ENCODE measurements at regions not wholly inside any gene's neighbourhood (a gene's known extent, or its start where the extent isn't known, plus 50 kb on each side); places are given as distances from the start of the nearest gene placed in this dataset.
"Not testable (repeated sequence)": the region's sequence is repeated elsewhere in the genome, so short reads cannot be mapped to it uniquely, and the experiment has no call there.

GRCh38 chr16:32083891-32084290 is 169.2 kb upstream of the TP53TG3D start:
- not testable (repeated sequence) for H3K9me3 ChIP-seq (ENCODE audit: control insufficient read depth in 4 of 4, insufficient read depth in 3 of 4, low read length in 3 of 4); H3K36me3 ChIP-seq (ENCODE audit: control insufficient read depth in 4 of 4, insufficient read depth in 4 of 4, low read length in 4 of 4); DNase-seq; H3K4me3 ChIP-seq; H3K27ac ChIP-seq (ENCODE audit: low read depth in 1 of 2, low read length in 1 of 2); H3K9ac ChIP-seq (ENCODE audit: insufficient read depth in 1 of 2, low read length in 2 of 2); H3K27me3 ChIP-seq (ENCODE audit: control insufficient read depth in 3 of 3, insufficient read depth in 3 of 3, low read length in 2 of 3); ATAC-seq (ENCODE audit: insufficient read depth, low FRiP score); H3K4me1 ChIP-seq (ENCODE audit: control insufficient read depth in 5 of 5, insufficient read depth in 5 of 5, low read length in 5 of 5)
- WGBS, 2 donors: 40 to 48% methylated on average over 12 to 14 of the region's 15 CpGs

DNA sequence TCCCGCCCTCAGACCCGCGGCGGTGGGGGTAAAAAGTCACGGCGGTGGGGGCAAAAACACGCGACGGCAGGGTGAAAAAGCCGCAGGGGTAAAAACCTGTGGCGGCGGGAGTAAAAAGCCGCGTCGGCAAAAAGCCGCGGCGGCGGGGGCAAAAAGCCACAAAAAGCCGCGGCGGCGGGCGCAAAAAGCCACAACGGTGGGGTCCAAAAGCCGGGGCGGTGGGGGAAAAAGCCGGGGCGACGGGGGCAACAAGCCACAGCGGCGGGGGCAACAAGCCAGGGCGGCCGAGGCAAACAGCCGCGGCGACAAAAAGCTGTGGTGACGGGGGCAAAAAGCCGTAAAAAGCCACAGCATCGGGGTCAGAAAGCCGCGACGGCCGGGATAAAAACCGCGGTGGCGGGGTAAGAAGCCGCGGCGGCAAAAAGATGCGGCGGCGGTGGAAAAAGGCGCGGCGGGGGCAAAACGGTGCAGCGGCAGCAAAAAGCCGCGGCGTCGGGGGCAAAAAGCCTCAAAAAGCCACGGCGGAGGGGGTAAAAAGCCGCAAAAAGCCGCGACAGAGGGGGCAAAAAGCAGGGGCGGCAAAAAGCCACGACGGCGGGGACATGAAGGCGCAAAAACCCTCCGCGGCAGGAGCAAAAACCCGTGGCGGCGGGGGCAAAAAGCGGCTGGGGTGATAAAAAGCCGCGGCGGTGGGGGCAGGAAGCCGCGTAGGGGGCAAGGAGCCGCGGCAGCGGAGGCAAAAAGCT is 168.3 kb upstream of the TP53TG3D start:
- not testable (repeated sequence) for H3K4me3 ChIP-seq; H3K9ac ChIP-seq (ENCODE audit: insufficient read depth in 1 of 2, low read length in 2 of 2); H3K9me3 ChIP-seq (ENCODE audit: control insufficient read depth in 4 of 4, insufficient read depth in 3 of 4, low read length in 3 of 4); H3K4me1 ChIP-seq (ENCODE audit: control insufficient read depth in 5 of 5, insufficient read depth in 5 of 5, low read length in 5 of 5); DNase-seq; H3K27me3 ChIP-seq (ENCODE audit: control insufficient read depth in 3 of 3, insufficient read depth in 3 of 3, low read length in 2 of 3); H3K27ac ChIP-seq (ENCODE audit: low read depth in 1 of 2, low read length in 1 of 2); H3K36me3 ChIP-seq (ENCODE audit: control insufficient read depth in 4 of 4, insufficient read depth in 4 of 4, low read length in 4 of 4); ATAC-seq (ENCODE audit: insufficient read depth, low FRiP score)
- 16 to 25% methylated on average over 52 to 69 of the region's 86 CpGs for WGBS, 2 donors

DNA sequence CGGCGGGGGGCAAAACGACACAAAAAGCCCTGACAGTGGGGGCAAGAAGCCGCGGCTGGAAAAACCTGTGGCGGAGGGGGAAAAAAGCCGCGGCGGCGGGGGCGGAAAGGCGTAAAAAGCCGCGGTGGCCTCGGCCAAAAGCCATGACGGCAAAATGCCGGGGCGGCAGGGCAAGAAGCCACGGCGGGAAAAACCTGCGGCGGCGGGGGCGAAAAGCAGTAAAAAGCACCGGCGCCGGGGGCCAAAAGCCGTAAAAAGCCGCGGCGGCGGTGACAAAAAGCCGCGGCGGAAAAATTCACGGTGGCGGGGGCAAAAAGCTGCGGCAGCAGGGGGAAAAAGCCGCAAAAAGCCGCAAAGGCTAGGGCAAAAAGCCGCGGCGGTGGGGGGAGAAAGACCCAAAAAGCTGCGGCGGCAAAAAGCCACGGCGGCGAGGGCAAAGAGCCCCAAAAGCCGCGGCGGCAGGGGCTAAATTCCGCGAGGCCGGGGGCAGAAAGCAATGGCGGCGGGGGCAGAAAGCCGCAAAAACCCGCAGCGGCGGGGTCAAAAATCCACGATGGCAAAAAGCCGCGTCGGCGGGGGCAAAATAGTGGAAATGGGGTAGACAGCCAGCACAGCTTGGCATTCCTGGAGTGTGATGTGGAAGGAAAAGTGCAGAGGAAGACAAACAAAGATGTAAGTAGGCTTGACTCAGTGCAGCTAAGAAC is 167.5 kb upstream of the TP53TG3D start:
- not testable (repeated sequence) for DNase-seq; H3K27ac ChIP-seq (ENCODE audit: low read depth in 1 of 2, low read length in 1 of 2); H3K4me1 ChIP-seq (ENCODE audit: control insufficient read depth in 5 of 5, insufficient read depth in 5 of 5, low read length in 5 of 5); H3K4me3 ChIP-seq; ATAC-seq (ENCODE audit: insufficient read depth, low FRiP score); H3K27me3 ChIP-seq (ENCODE audit: control insufficient read depth in 3 of 3, insufficient read depth in 3 of 3, low read length in 2 of 3); H3K9me3 ChIP-seq (ENCODE audit: control insufficient read depth in 4 of 4, insufficient read depth in 3 of 4, low read length in 3 of 4); H3K9ac ChIP-seq (ENCODE audit: insufficient read depth in 1 of 2, low read length in 2 of 2); H3K36me3 ChIP-seq (ENCODE audit: control insufficient read depth in 4 of 4, insufficient read depth in 4 of 4, low read length in 4 of 4)
- 7 to 19% methylated on average over 44 to 62 of the region's 65 CpGs for WGBS, 2 donors

- not testable (repeated sequence) for H3K4me1 ChIP-seq (ENCODE audit: control insufficient read depth in 5 of 5, insufficient read depth in 5 of 5, low read length in 5 of 5); H3K27ac ChIP-seq (ENCODE audit: low read depth in 1 of 2, low read length in 1 of 2); H3K36me3 ChIP-seq (ENCODE audit: control insufficient read depth in 4 of 4, insufficient read depth in 4 of 4, low read length in 4 of 4); H3K4me3 ChIP-seq; H3K9me3 ChIP-seq (ENCODE audit: control insufficient read depth in 4 of 4, insufficient read depth in 3 of 4, low read length in 3 of 4); ATAC-seq (ENCODE audit: insufficient read depth, low FRiP score); H3K27me3 ChIP-seq (ENCODE audit: control insufficient read depth in 3 of 3, insufficient read depth in 3 of 3, low read length in 2 of 3); H3K9ac ChIP-seq (ENCODE audit: insufficient read depth in 1 of 2, low read length in 2 of 2)
- 11 to 24% methylated on average over 34 to 45 of the region's 45 CpGs for WGBS, 2 donors
- peak in 2 of 3 donors; percentile 0 to 8 for DNase-seq
Measured at GRCh38 chr16:32115562-32115961, 137.5 kb upstream of the TP53TG3D start.

- ATAC-seq (ENCODE audit: insufficient read depth, low FRiP score) (no peak), DNase-seq (peak in 2 of 3 donors; percentile 0 to 9)
- H3K27ac ChIP-seq (ENCODE audit: low read depth in 1 of 2, low read length in 1 of 2): no peak overlapping the region
- H3K4me1 ChIP-seq (ENCODE audit: control insufficient read depth in 5 of 5, insufficient read depth in 5 of 5, low read length in 5 of 5): no peaks in the 10 kb centered on the region
- no peaks in the 10 kb centered on the region for H3K36me3 ChIP-seq (ENCODE audit: control insufficient read depth in 4 of 4, insufficient read depth in 4 of 4, low read length in 4 of 4)
- H3K4me3 ChIP-seq: no peak overlapping the region
- H3K9me3 ChIP-seq (ENCODE audit: control insufficient read depth in 4 of 4, insufficient read depth in 3 of 4, low read length in 3 of 4): no peaks in the 10 kb centered on the region
- no peak overlapping the region for H3K9ac ChIP-seq (ENCODE audit: insufficient read depth in 1 of 2, low read length in 2 of 2)
- TF ChIP-seq CTCF (IDR thresholded peaks at IDR 0.05; ENCODE audit: control extremely low read depth, extremely low read depth): no peak
- no peaks in the 10 kb centered on the region for H3K27me3 ChIP-seq (ENCODE audit: control insufficient read depth in 3 of 3, insufficient read depth in 3 of 3, low read length in 2 of 3)
- 3 to 14% methylated on average over 30 to 52 of the region's 52 CpGs for WGBS, 2 donors
Measured at GRCh38 chr16:32116080-32116479, 137.0 kb upstream of the TP53TG3D start.

- 24 to 46% methylated on average over 14 to 23 of the region's 29 CpGs for WGBS, 2 donors
- not testable (repeated sequence) for H3K4me1 ChIP-seq (ENCODE audit: control insufficient read depth in 5 of 5, insufficient read depth in 5 of 5, low read length in 5 of 5); ATAC-seq (ENCODE audit: insufficient read depth, low FRiP score); H3K36me3 ChIP-seq (ENCODE audit: control insufficient read depth in 4 of 4, insufficient read depth in 4 of 4, low read length in 4 of 4); H3K4me3 ChIP-seq; DNase-seq; H3K27ac ChIP-seq (ENCODE audit: low read depth in 1 of 2, low read length in 1 of 2); H3K9me3 ChIP-seq (ENCODE audit: control insufficient read depth in 4 of 4, insufficient read depth in 3 of 4, low read length in 3 of 4); H3K9ac ChIP-seq (ENCODE audit: insufficient read depth in 1 of 2, low read length in 2 of 2); H3K27me3 ChIP-seq (ENCODE audit: control insufficient read depth in 3 of 3, insufficient read depth in 3 of 3, low read length in 2 of 3)
Measured at GRCh38 chr16:32116533-32116932, 136.6 kb upstream of the TP53TG3D start.

DNA sequence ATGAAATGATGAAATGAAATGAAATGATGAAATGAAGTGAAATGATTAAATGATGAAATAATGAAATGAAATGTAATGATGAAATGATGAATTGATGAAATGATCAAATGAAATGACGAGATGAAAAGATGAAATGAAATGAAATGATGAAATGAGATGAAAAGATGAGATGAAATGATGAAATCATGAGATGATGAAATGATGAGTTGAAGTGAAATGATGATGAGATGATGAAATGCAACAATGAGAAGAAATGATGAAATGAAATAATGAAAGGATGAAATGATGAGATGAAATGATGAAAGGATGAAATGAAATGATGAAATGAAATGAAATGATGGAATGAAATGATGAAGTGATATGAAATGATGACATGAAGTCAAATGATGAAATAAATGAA is 132.7 kb upstream of the TP53TG3D start:
- WGBS, 2 donors: 67% methylated on average over 1 of the region's 1 CpG
- H3K9ac ChIP-seq (ENCODE audit: insufficient read depth in 1 of 2, low read length in 2 of 2); H3K4me3 ChIP-seq; H3K9me3 ChIP-seq (ENCODE audit: control insufficient read depth in 4 of 4, insufficient read depth in 3 of 4, low read length in 3 of 4); ATAC-seq (ENCODE audit: insufficient read depth, low FRiP score); H3K27ac ChIP-seq (ENCODE audit: low read depth in 1 of 2, low read length in 1 of 2); H3K36me3 ChIP-seq (ENCODE audit: control insufficient read depth in 4 of 4, insufficient read depth in 4 of 4, low read length in 4 of 4); H3K4me1 ChIP-seq (ENCODE audit: control insufficient read depth in 5 of 5, insufficient read depth in 5 of 5, low read length in 5 of 5); H3K27me3 ChIP-seq (ENCODE audit: control insufficient read depth in 3 of 3, insufficient read depth in 3 of 3, low read length in 2 of 3): not testable (repeated sequence)
- peak in 1 of 3 donors; percentile 3 for DNase-seq

Data from lung (tissue), 11 donors.